ENCODE measurements at regions not wholly inside any gene's neighbourhood (a gene's known extent, or its start where the extent isn't known, plus 50 kb on each side); places are given as distances from the start of the nearest gene placed in this dataset.

GRCh38 chr1:195939844-195940243 lies 668.4 kb downstream of the KCNT2 start:
- H3K27me3 Mint-ChIP-seq, result peaks cover 0 to 1% of the 10 kb centered on the region in 2 donors
- no peaks in the 10 kb centered on the region for H3K4me1 Mint-ChIP-seq
- ChIA-PET CTCF (no interaction called here), POLR2A (no interaction called here)
- no peaks in the 10 kb centered on the region for H3K36me3 Mint-ChIP-seq
- Histone ChIP-seq H3K4me3 (ENCODE audit: low read length) (no peak overlapping the region), H3K27me3 (ENCODE audit: insufficient read depth, low read length, poor library complexity, severe bottlenecking) (no peaks in the 10 kb centered on the region), H3K9me3 (ENCODE audit: low read length) (no peaks in the 10 kb centered on the region), H3K4me1 (ENCODE audit: insufficient read depth, low read length) (no peaks in the 10 kb centered on the region), H3K27ac (ENCODE audit: low read depth, low read length) (no peak overlapping the region), H3K36me3 (ENCODE audit: insufficient read depth, low read length) (no peaks in the 10 kb centered on the region)
- H3K9me3 Mint-ChIP-seq, result peaks cover 0 to 5% (median 3%) of the 10 kb centered on the region in 5 donors
- no peak overlapping the region for H3K27ac Mint-ChIP-seq
- DNase-seq, result no peak
- H3K4me3 Mint-ChIP-seq, result no peak overlapping the region

- H3K36me3 ChIP-seq (ENCODE audit: insufficient read depth, low read length), result no peaks in the 10 kb centered on the region
- H3K4me3 ChIP-seq (ENCODE audit: low read length), result no peak overlapping the region
- Mint-ChIP-seq H3K4me3 (no peak overlapping the region), H3K27ac (no peak overlapping the region), H3K36me3 (no peaks in the 10 kb centered on the region), H3K27me3 (no peaks in the 10 kb centered on the region), H3K9me3 (peaks cover 0 to 7% (median 3%) of the 10 kb centered on the region in 5 donors), H3K4me1 (no peaks in the 10 kb centered on the region)
- no peaks in the 10 kb centered on the region for H3K4me1 ChIP-seq (ENCODE audit: insufficient read depth, low read length)
- H3K27me3 ChIP-seq (ENCODE audit: insufficient read depth, low read length, poor library complexity, severe bottlenecking), result no peaks in the 10 kb centered on the region
- no peak for DNase-seq
- H3K27ac ChIP-seq (ENCODE audit: low read depth, low read length), result no peak overlapping the region
- CTCF ChIA-PET, result no interaction called here
- POLR2A ChIA-PET, result no interaction called here
- no peaks in the 10 kb centered on the region for H3K9me3 ChIP-seq (ENCODE audit: low read length)
Measured at GRCh38 chr1:195934817-195935553, 673.3 kb downstream of the KCNT2 start.

DNA sequence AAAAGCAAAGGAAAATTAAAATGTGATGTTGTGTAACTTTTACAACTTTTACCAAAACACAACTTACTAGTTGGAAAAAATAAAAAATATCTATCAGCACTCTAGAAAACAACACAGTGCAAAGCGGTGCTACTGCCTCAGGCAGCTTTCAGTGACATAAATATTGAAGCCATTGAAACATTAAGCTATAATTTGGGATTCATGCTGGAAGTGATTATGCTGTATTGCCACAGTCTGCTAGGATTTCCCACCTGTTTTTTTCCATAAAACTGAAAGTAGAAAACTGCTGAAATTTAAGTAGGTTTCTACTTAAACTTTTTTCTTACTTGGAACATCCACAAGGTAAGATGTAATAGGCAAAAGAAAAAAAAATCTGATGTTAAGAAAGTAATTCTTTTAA lies 674.4 kb downstream of the KCNT2 start:
- CTCF ChIA-PET, result no interaction called here
- Mint-ChIP-seq H3K4me3 (no peak overlapping the region), H3K9me3 (peaks cover 0 to 8% (median 3%) of the 10 kb centered on the region in 5 donors), H3K36me3 (no peaks in the 10 kb centered on the region), H3K27me3 (no peaks in the 10 kb centered on the region), H3K4me1 (no peaks in the 10 kb centered on the region), H3K27ac (no peak overlapping the region)
- DNase-seq, result no peak
- POLR2A ChIA-PET, result no interaction called here
- Histone ChIP-seq H3K27me3 (ENCODE audit: insufficient read depth, low read length, poor library complexity, severe bottlenecking) (no peaks in the 10 kb centered on the region), H3K9me3 (ENCODE audit: low read length) (no peaks in the 10 kb centered on the region), H3K27ac (ENCODE audit: low read depth, low read length) (no peak overlapping the region), H3K36me3 (ENCODE audit: insufficient read depth, low read length) (no peaks in the 10 kb centered on the region), H3K4me3 (ENCODE audit: low read length) (no peak overlapping the region), H3K4me1 (ENCODE audit: insufficient read depth, low read length) (no peaks in the 10 kb centered on the region)

DNA sequence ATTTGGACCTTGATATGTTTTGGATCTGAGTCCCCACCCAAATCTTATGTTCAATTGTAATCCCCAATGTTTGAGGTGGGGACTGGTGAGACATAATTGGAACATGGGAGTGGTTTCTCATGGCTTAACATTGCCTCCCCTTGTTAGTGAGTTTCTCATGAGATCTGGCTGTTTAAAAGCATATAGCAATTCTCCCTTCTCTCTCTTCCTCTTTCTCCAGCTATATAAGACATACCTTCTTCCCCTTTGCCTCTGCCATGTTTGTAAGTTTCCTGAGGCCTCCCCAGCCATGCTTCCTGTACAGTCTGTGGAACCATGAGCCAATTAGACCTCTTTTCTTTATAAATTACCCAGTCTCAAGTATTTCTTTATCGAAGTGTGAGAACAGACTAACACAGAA lies 692.4 kb downstream of the KCNT2 start:
- Mint-ChIP-seq H3K9me3 (peaks cover 6 to 15% (median 11%) of the 10 kb centered on the region in 5 donors), H3K27me3 (peaks cover 0 to 1% of the 10 kb centered on the region in 2 donors), H3K4me1 (no peaks in the 10 kb centered on the region), H3K36me3 (no peaks in the 10 kb centered on the region), H3K27ac (no peak overlapping the region), H3K4me3 (no peak overlapping the region)
- Histone ChIP-seq H3K4me1 (ENCODE audit: insufficient read depth, low read length) (no peaks in the 10 kb centered on the region), H3K9me3 (ENCODE audit: low read length) (no peaks in the 10 kb centered on the region), H3K27ac (ENCODE audit: low read depth, low read length) (no peak overlapping the region), H3K27me3 (ENCODE audit: insufficient read depth, low read length, poor library complexity, severe bottlenecking) (no peaks in the 10 kb centered on the region), H3K36me3 (ENCODE audit: insufficient read depth, low read length) (no peaks in the 10 kb centered on the region), H3K4me3 (ENCODE audit: low read length) (no peak overlapping the region)
- DNase-seq, result no peak
- ChIA-PET POLR2A (no interaction called here), CTCF (no interaction called here)

GRCh38 chr1:195909061-195909460 lies 699.2 kb downstream of the KCNT2 start:
- H3K9me3 Mint-ChIP-seq, result peaks cover 0 to 2% (median 0%) of the 10 kb centered on the region in 5 donors
- H3K36me3 Mint-ChIP-seq, result no peaks in the 10 kb centered on the region
- Histone ChIP-seq H3K4me3 (ENCODE audit: low read length) (no peak overlapping the region), H3K36me3 (ENCODE audit: insufficient read depth, low read length) (no peaks in the 10 kb centered on the region), H3K27ac (ENCODE audit: low read depth, low read length) (no peak overlapping the region), H3K27me3 (ENCODE audit: insufficient read depth, low read length, poor library complexity, severe bottlenecking) (no peaks in the 10 kb centered on the region), H3K9me3 (ENCODE audit: low read length) (no peaks in the 10 kb centered on the region), H3K4me1 (ENCODE audit: insufficient read depth, low read length) (no peaks in the 10 kb centered on the region)
- POLR2A ChIA-PET, result no interaction called here
- no peaks in the 10 kb centered on the region for H3K27me3 Mint-ChIP-seq
- H3K27ac Mint-ChIP-seq, result no peak overlapping the region
- CTCF ChIA-PET, result no interaction called here
- DNase-seq, result no peak
- H3K4me3 Mint-ChIP-seq, result no peak overlapping the region
- H3K4me1 Mint-ChIP-seq, result no peaks in the 10 kb centered on the region

GRCh38 chr1:195908121-195908520 lies 700.1 kb downstream of the KCNT2 start:
- Histone ChIP-seq H3K9me3 (ENCODE audit: low read length) (no peaks in the 10 kb centered on the region), H3K4me1 (ENCODE audit: insufficient read depth, low read length) (no peaks in the 10 kb centered on the region), H3K27ac (ENCODE audit: low read depth, low read length) (no peak overlapping the region), H3K36me3 (ENCODE audit: insufficient read depth, low read length) (no peaks in the 10 kb centered on the region), H3K4me3 (ENCODE audit: low read length) (no peak overlapping the region), H3K27me3 (ENCODE audit: insufficient read depth, low read length, poor library complexity, severe bottlenecking) (no peaks in the 10 kb centered on the region)
- Mint-ChIP-seq H3K36me3 (no peaks in the 10 kb centered on the region), H3K27ac (no peak overlapping the region), H3K4me3 (no peak overlapping the region), H3K27me3 (no peaks in the 10 kb centered on the region), H3K4me1 (no peaks in the 10 kb centered on the region), H3K9me3 (peaks cover 0 to 2% (median 0%) of the 10 kb centered on the region in 5 donors)
- ChIA-PET CTCF (no interaction called here), POLR2A (no interaction called here)
- DNase-seq, result no peak

GRCh38 chr1:195903203-195903602 lies 705.0 kb downstream of the KCNT2 start:
- Mint-ChIP-seq H3K4me1 (no peaks in the 10 kb centered on the region), H3K4me3 (no peak overlapping the region), H3K27ac (no peak overlapping the region), H3K27me3 (no peaks in the 10 kb centered on the region), H3K9me3 (peaks cover 0 to 4% (median 0%) of the 10 kb centered on the region in 5 donors), H3K36me3 (no peaks in the 10 kb centered on the region)
- no peak for DNase-seq
- ChIA-PET CTCF (no interaction called here), POLR2A (no interaction called here)
- Histone ChIP-seq H3K4me1 (ENCODE audit: insufficient read depth, low read length) (no peaks in the 10 kb centered on the region), H3K27ac (ENCODE audit: low read depth, low read length) (no peak overlapping the region), H3K36me3 (ENCODE audit: insufficient read depth, low read length) (no peaks in the 10 kb centered on the region), H3K9me3 (ENCODE audit: low read length) (no peaks in the 10 kb centered on the region), H3K27me3 (ENCODE audit: insufficient read depth, low read length, poor library complexity, severe bottlenecking) (no peaks in the 10 kb centered on the region), H3K4me3 (ENCODE audit: low read length) (no peak overlapping the region)

GRCh38 chr1:195902779-195903178 lies 705.5 kb downstream of the KCNT2 start:
- Mint-ChIP-seq H3K9me3 (peaks cover 0 to 4% (median 0%) of the 10 kb centered on the region in 5 donors), H3K27me3 (no peaks in the 10 kb centered on the region), H3K4me1 (no peaks in the 10 kb centered on the region), H3K27ac (no peak overlapping the region), H3K4me3 (no peak overlapping the region), H3K36me3 (no peaks in the 10 kb centered on the region)
- Histone ChIP-seq H3K4me3 (ENCODE audit: low read length) (no peak overlapping the region), H3K27ac (ENCODE audit: low read depth, low read length) (no peak overlapping the region), H3K9me3 (ENCODE audit: low read length) (no peaks in the 10 kb centered on the region), H3K4me1 (ENCODE audit: insufficient read depth, low read length) (no peaks in the 10 kb centered on the region), H3K36me3 (ENCODE audit: insufficient read depth, low read length) (no peaks in the 10 kb centered on the region), H3K27me3 (ENCODE audit: insufficient read depth, low read length, poor library complexity, severe bottlenecking) (no peaks in the 10 kb centered on the region)
- no peak for DNase-seq
- POLR2A ChIA-PET, result no interaction called here
- CTCF ChIA-PET, result no interaction called here
